ENCODE measurements at regions not wholly inside any gene's neighbourhood (a gene's known extent, or its start where the extent isn't known, plus 50 kb on each side); places are given as distances from the start of the nearest gene placed in this dataset.

- DNase-seq (ENCODE audit: low read depth) = peak; percentile 10
- no peak for TF ChIP-seq CTCF (conservative IDR thresholded peaks at IDR 0.05; ENCODE audit: low read depth, low read length)
Observed at GRCh38 chr5:61673007-61673735, 341.1 kb downstream of the ZSWIM6 start.

GRCh38 chr5:61674378-61674777, 342.3 kb downstream of the ZSWIM6 start:
- no peak overlapping the region for H3K4me3 ChIP-seq (ENCODE audit: low read length)
- no peak for TF ChIP-seq CTCF (conservative IDR thresholded peaks at IDR 0.05; ENCODE audit: low read depth, low read length)
- DNase-seq (ENCODE audit: low read depth) = no peak

More at GRCh38 chr5:61673007-61673735, 341.1 kb downstream of the ZSWIM6 start:
- no peak overlapping the region for H3K4me3 ChIP-seq (ENCODE audit: low read length)

DNA sequence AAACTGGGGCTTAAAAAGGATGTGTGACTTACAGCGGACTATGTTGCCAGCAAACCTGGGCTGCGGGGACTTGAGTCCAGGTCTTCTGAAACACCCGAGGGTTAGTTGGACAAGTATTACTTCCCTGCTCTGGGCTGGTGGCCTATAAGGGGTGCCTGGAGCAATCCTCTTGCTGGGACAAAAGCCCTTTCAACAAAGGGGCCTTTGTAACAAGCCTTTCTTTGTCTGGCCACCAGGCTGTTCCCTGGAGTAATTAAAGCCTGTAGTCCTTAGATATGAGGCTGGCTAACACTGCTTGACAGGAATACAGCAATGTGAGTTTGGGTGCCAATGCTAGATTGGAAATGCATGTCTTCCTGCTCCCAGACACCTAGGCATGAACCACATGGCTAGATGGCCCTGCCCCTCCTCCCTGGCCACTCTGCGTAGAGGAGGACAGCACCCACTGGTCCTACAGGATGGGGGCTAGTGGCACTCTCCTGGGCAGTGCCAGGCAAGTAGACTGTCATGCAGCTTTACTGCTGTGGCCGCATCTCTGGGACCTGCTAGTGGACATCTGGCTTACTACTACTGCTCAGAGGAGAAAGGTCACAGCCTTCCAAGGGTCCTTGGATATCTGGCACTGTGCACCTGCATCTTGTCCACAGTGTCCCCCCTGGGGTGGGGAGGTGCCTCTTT, 343.1 kb downstream of the ZSWIM6 start:
- no peak overlapping the region for H3K4me3 ChIP-seq (ENCODE audit: low read length)
- DNase-seq (ENCODE audit: low read depth) = peak; percentile 40
- TF ChIP-seq CTCF (conservative IDR thresholded peaks at IDR 0.05; ENCODE audit: low read depth, low read length) = peak; percentile 59

- no peak for TF ChIP-seq CTCF (conservative IDR thresholded peaks at IDR 0.05; ENCODE audit: low read depth, low read length)
- H3K4me3 ChIP-seq (ENCODE audit: low read length) = no peak overlapping the region
- no peak for DNase-seq (ENCODE audit: low read depth)
Observed at GRCh38 chr5:61677220-61677619, 345.2 kb downstream of the ZSWIM6 start.

GRCh38 chr5:61678966-61679365, 346.9 kb downstream of the ZSWIM6 start:
- TF ChIP-seq CTCF (conservative IDR thresholded peaks at IDR 0.05; ENCODE audit: low read depth, low read length) = no peak
- H3K4me3 ChIP-seq (ENCODE audit: low read length) = no peak overlapping the region

GRCh38 chr5:61679562-61679961, 347.5 kb downstream of the ZSWIM6 start:
- DNase-seq (ENCODE audit: low read depth) = no peak
- no peak for TF ChIP-seq CTCF (conservative IDR thresholded peaks at IDR 0.05; ENCODE audit: low read depth, low read length)
- no peak overlapping the region for H3K4me3 ChIP-seq (ENCODE audit: low read length)

More at GRCh38 chr5:61678966-61679365, 346.9 kb downstream of the ZSWIM6 start:
- DNase-seq (ENCODE audit: low read depth) = no peak

DNA sequence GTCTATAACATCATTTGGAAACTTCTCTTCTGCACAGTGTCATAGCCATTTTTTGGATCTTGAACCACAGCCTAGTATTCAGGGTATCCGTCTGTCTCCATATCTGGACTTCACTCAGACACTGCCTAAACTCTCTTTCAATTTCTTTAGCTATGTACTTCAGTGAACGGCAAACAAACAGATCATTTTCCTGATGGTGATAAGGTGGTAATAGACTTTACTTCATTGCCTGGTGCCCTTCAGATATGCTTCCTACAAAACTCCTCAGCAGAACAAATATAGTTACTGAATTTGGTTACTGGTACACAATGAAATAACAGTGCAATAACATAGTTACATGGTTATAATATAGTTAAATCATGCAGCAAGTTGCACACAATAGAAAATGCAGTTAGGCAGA, 348.2 kb downstream of the ZSWIM6 start:
- no peak for TF ChIP-seq CTCF (conservative IDR thresholded peaks at IDR 0.05; ENCODE audit: low read depth, low read length)
- no peak overlapping the region for H3K4me3 ChIP-seq (ENCODE audit: low read length)
- DNase-seq (ENCODE audit: low read depth) = no peak

Data from retinal pigment epithelial cell (primary cell).